ENCODE measurements at regions not wholly inside any gene's neighbourhood (a gene's known extent, or its start where the extent isn't known, plus 50 kb on each side); places are given as distances from the start of the nearest gene placed in this dataset.

- TF ChIP-seq POLR2AphosphoS5 (IDR thresholded peaks at IDR 0.05; ENCODE audit: low read depth, low read length) (no peak), POLR2A (IDR thresholded peaks at IDR 0.05; ENCODE audit: low read depth, low read length) (no peak)
These were observed 168.4 kb downstream of the ZIC5 start for GRCh38 chr13:99803141-99803540.
